ENCODE measurements at regions not wholly inside any gene's neighbourhood (a gene's known extent, or its start where the extent isn't known, plus 50 kb on each side); places are given as distances from the start of the nearest gene placed in this dataset.
A peak's percentile ranks its signal among the peaks of the same experiment; 100 is the strongest.

- intact Hi-C loops (cut with DNase I; ENCODE audit: low total_unique reads), result no loop called here
- WGBS, 2 donors, result 43 to 47% methylated on average over 3 of the region's 3 CpGs
Measured at GRCh38 chr18:74023220-74023619, 124.4 kb downstream of the FBXO15 start.

GRCh38 chr18:74019864-74020263, 127.8 kb downstream of the FBXO15 start:
- TF ChIP-seq CTCF (IDR thresholded peaks at IDR 0.05), result no peak
- TF ChIP-seq POLR2A (IDR thresholded peaks at IDR 0.05), result no peak
- intact Hi-C loops (cut with DNase I; ENCODE audit: low total_unique reads), result no loop called here
- DNase-seq (ENCODE audit: low spot score in 2 of 2), result no peak
- H3K4me3 ChIP-seq (ENCODE audit: low read depth, poor library complexity, severe bottlenecking), result no peak overlapping the region
- WGBS, 2 donors, result 64 to 75% methylated on average over 3 of the region's 3 CpGs

More at GRCh38 chr18:74023220-74023619, 124.4 kb downstream of the FBXO15 start:
- TF ChIP-seq CTCF (IDR thresholded peaks at IDR 0.05) (no peak), POLR2A (IDR thresholded peaks at IDR 0.05) (no peak)
- no peak overlapping the region for H3K4me3 ChIP-seq (ENCODE audit: low read depth, poor library complexity, severe bottlenecking)
- DNase-seq (ENCODE audit: low spot score in 2 of 2), result no peak

- TF ChIP-seq POLR2A (IDR thresholded peaks at IDR 0.05) (no peak), CTCF (IDR thresholded peaks at IDR 0.05) (no peak)
- intact Hi-C loops (cut with DNase I; ENCODE audit: low total_unique reads), result no loop called here
- peak in 1 of 2 donors; percentile 64 for DNase-seq (ENCODE audit: low spot score in 2 of 2)
- H3K4me3 ChIP-seq (ENCODE audit: low read depth, poor library complexity, severe bottlenecking), result no peak overlapping the region
- 32 to 42% methylated on average over 5 of the region's 5 CpGs for WGBS, 2 donors
Measured at GRCh38 chr18:74013955-74014354, 133.7 kb downstream of the FBXO15 start.

GRCh38 chr18:74012954-74013630, 134.5 kb downstream of the FBXO15 start:
- no peak overlapping the region for H3K4me3 ChIP-seq (ENCODE audit: low read depth, poor library complexity, severe bottlenecking)
- intact Hi-C loops (cut with DNase I; ENCODE audit: low total_unique reads), result no loop called here
- DNase-seq (ENCODE audit: low spot score in 2 of 2), result no peak
- TF ChIP-seq POLR2A (IDR thresholded peaks at IDR 0.05) (no peak), CTCF (IDR thresholded peaks at IDR 0.05) (no peak)
- WGBS, 2 donors, result 79 to 89% methylated on average over 14 of the region's 14 CpGs

- H3K4me3 ChIP-seq (ENCODE audit: low read depth, poor library complexity, severe bottlenecking), result no peak overlapping the region
- intact Hi-C loops (cut with DNase I; ENCODE audit: low total_unique reads), result no loop called here
- TF ChIP-seq CTCF (IDR thresholded peaks at IDR 0.05) (no peak), POLR2A (IDR thresholded peaks at IDR 0.05) (no peak)
- no peak for DNase-seq (ENCODE audit: low spot score in 2 of 2)
- 85 to 87% methylated on average over 8 of the region's 8 CpGs for WGBS, 2 donors
Measured at GRCh38 chr18:74006143-74006542, 141.5 kb downstream of the FBXO15 start.
